GM12891 (cell line): ENCODE measurements at regions not wholly inside any gene's neighbourhood (a gene's known extent, or its start where the extent isn't known, plus 50 kb on each side); places are given as distances from the start of the nearest gene placed in this dataset.

Experiments used
- POLR2A ChIP-seq: IDR thresholded peaks from 2 replicates; pipeline ENCODE4 v1.6.1; 2011; ENCODE audit warnings: low read depth, low read length, control low read depth
- POU2F2 ChIP-seq: IDR thresholded peaks from 2 replicates; pipeline ENCODE4 v1.6.1; 2011; ENCODE audit warnings: low read depth, mild to moderate bottlenecking, control low read depth, low read length, moderate library complexity

GRCh38 chr14:71212093-71212492, 304.8 kb downstream of the PCNX1 start:
- no peak for TF ChIP-seq POLR2A
- TF ChIP-seq POU2F2, result no peak
